Mammary epithelial cell (primary cell): ENCODE measurements at regions not wholly inside any gene's neighbourhood (a gene's known extent, or its start where the extent isn't known, plus 50 kb on each side); places are given as distances from the start of the nearest gene placed in this dataset.

Experiments used
- CTCF ChIP-seq, 2 donors: IDR thresholded peaks in 1 of 2; conservative IDR thresholded peaks in 1 of 2; 2 replicates each; pipeline ENCODE4 v1.5.1; 2011 to 2012; ENCODE audit warnings: inconsistent platforms in 2 of 2, low read length in 2 of 2, mild to moderate bottlenecking in 2 of 2, control low read depth in 1 of 2, low read depth in 1 of 2; ENCODE audit not compliant: insufficient read depth in 1 of 2; ENCODE audit errors: extremely low read depth in 1 of 2
- EZH2 ChIP-seq: IDR thresholded peaks from 2 replicates; pipeline ENCODE4 v1.6.1; 2012; ENCODE audit warnings: low read length, inconsistent platforms, borderline replicate concordance

DNA sequence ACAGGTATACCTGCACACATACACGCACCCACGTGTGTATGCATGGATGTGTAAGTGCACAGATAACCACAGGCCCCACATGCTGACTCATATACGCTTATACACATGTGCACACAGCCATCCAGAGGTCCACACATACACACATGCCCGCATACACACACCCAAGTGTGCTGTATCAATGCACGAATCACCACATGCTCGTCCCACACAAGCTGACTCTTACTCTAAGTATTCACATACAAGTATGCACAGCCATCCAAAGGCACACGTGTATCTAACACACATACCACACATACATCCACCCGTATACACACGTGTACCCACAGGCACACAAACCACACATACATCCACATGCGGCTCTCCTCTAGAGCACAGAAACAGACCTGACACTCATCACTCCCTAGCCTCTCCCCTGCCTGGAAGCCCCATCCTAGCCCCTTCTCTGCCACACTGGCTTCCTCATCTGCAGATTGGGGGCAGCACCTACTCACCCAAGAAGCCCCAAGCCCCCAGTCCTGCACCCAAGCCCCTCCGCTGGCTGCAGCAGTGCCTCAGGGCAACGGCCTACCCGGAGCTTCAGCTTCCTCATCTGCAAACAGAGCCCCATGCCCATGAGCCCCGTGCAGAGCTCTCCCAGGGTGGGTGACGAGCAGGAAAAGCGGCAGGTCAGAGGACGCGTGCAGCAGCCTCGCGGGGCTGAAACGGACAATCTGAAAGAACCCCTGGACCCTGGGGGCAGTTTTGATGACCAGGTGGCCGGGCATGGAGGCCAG lies 105.4 kb downstream of the NCOR2 start:
- TF ChIP-seq CTCF (conservative IDR thresholded peaks at IDR 0.05 in 1 of 2, IDR thresholded peaks at IDR 0.05 in 1 of 2; ENCODE audit: extremely low read depth in 1 of 2, insufficient read depth in 1 of 2, low read depth in 1 of 2, low read length in 2 of 2) (no peak), EZH2 (no peak)
